Mesendoderm (in vitro differentiated cells): ENCODE measurements at regions not wholly inside any gene's neighbourhood (a gene's known extent, or its start where the extent isn't known, plus 50 kb on each side); places are given as distances from the start of the nearest gene placed in this dataset.
"Not testable (repeated sequence)": the region's sequence is repeated elsewhere in the genome, so short reads cannot be mapped to it uniquely, and the experiment has no call there.

ENCODE experiments used
- DNase-seq: peaks from one replicate; pipeline ENCODE4 v3.0.0; 2013
- H2AK5ac ChIP-seq: 2 replicates; pipeline ENCODE4 v1.6.1; 2013; ENCODE audit warnings: low read length, inconsistent platforms
- H2BK120ac ChIP-seq: 2 replicates; pipeline ENCODE4 v1.6.1; 2013; ENCODE audit warnings: low read depth, mild to moderate bottlenecking, low read length, moderate library complexity, mixed read lengths
- H2BK15ac ChIP-seq: replicated peaks from 2 replicates; pipeline ENCODE4 v1.6.1; 2013; ENCODE audit warnings: low read depth, mild to moderate bottlenecking, moderate library complexity
- H2BK5ac ChIP-seq: 2 replicates; pipeline ENCODE4 v1.6.1; 2013; ENCODE audit warnings: low read length, inconsistent platforms
- H3K18ac ChIP-seq: 2 replicates; pipeline ENCODE4 v1.6.1; 2013; ENCODE audit warnings: mild to moderate bottlenecking, low read length, mixed read lengths
- H3K23ac ChIP-seq: one replicate; pipeline ENCODE4 v1.6.1; 2013; ENCODE audit warnings: low read length
- H3K27ac ChIP-seq: 2 replicates; pipeline ENCODE4 v1.5.1; 2013; ENCODE audit warnings: low read depth, mild to moderate bottlenecking, inconsistent platforms, low read length, moderate library complexity
- H3K27me3 ChIP-seq: 2 replicates; pipeline ENCODE4 v1.6.1; 2013; ENCODE audit warnings: low read length, control low read depth, mild to moderate bottlenecking, inconsistent platforms; ENCODE audit not compliant: insufficient read depth, poor library complexity
- H3K36me3 ChIP-seq: 2 replicates; pipeline ENCODE4 v1.6.1; 2013; ENCODE audit warnings: low read length, inconsistent platforms; ENCODE audit not compliant: control insufficient read depth, insufficient read depth
- H3K4ac ChIP-seq: one replicate; pipeline ENCODE4 v1.6.1; 2013; ENCODE audit warnings: low read depth, mild to moderate bottlenecking, low read length, moderate library complexity
- H3K4me1 ChIP-seq: 2 replicates; pipeline ENCODE4 v1.6.1; 2013; ENCODE audit warnings: low read depth, low read length, inconsistent platforms; ENCODE audit not compliant: control insufficient read depth
- H3K4me2 ChIP-seq: 2 replicates; pipeline ENCODE4 v1.6.1; 2013; ENCODE audit warnings: low read length
- H3K4me3 ChIP-seq: 2 replicates; pipeline ENCODE4 v1.5.1; 2013; ENCODE audit warnings: mild to moderate bottlenecking, low read length
- H3K56ac ChIP-seq: one replicate; pipeline ENCODE4 v1.6.1; 2013; ENCODE audit warnings: low read length
- H3K79me1 ChIP-seq: 2 replicates; pipeline ENCODE4 v1.6.1; 2013; ENCODE audit warnings: low read length, inconsistent platforms
- H3K79me2 ChIP-seq: 2 replicates; pipeline ENCODE4 v1.6.1; 2013; ENCODE audit warnings: mild to moderate bottlenecking, low read length; ENCODE audit not compliant: control insufficient read depth, insufficient read depth
- H3K9ac ChIP-seq: 2 replicates; pipeline ENCODE4 v1.6.1; 2013; ENCODE audit warnings: low read length, inconsistent platforms
- H4K5ac ChIP-seq: one replicate; pipeline ENCODE4 v1.6.1; 2013; ENCODE audit warnings: low read length
- H4K8ac ChIP-seq: one replicate; pipeline ENCODE4 v1.6.1; 2013; ENCODE audit warnings: low read depth, mild to moderate bottlenecking, control low read depth, low read length, moderate library complexity
- WGBS: extraction: QIAGEN DNeasy Blood & Tissue Kit; methylation state at CpG from one replicate; pipeline ENCODE4 v1.1.7; 2013; ENCODE audit warnings: low lambda C conversion rate, missing lambda C conversion rate; ENCODE audit not compliant: insufficient coverage; ENCODE audit errors: extremely low coverage; 5-methylcytosine and 5-hydroxymethylcytosine counted together

DNA sequence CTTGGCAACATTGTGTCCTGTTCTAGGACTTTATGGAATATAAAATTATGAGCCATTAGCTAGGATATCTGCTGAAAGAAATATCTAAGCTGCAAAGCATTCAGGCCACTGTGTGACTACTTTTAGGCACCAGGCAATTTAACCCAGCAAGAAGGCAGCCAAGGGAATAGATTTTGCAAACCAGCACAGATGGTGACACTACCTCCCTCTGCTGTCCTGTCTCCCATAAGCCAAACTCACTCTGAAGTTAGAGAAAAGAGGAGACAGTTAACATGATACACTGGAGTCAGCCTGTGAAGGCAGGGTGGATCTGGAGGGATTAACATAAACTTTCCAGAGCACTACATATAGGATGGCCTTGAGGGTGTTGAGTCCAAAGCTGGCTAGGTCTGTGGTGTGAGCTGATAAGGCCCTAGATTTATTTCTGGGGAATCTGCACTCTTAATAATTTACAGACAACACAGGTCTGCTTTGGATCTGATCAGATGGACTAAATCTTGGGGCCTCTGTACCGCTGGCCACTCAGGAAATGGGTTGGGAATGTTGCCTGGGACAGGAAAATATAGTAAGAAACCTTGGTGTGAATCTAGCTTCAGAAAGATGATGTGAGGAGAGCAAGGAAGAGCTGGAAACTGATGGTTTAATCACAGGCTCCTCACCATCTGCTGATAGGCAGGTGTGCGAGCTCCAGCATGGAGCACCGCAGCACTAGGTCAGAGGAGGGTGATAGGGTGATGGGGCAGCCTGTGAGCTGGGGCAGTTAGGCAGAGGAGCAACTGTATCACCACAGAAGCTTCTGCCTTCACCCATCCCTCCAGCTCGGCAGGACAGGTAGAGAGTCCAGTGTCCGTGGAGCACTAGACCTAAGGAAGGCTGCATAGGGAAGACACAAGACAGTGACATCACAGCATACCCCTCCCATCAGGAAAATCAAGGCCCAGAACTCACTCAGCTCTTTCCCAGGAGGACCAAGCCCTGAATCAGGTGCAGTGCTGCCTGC, 229.9 kb upstream of the PRSS1 start:
- Histone ChIP-seq H3K4me2 (no peak overlapping the region), H3K9ac (no peak overlapping the region), H3K27me3 (no peaks in the 10 kb centered on the region), H2BK5ac (no peak overlapping the region), H3K18ac (no peak overlapping the region), H3K23ac (no peak overlapping the region), H4K5ac (no peak overlapping the region), H3K27ac (no peak overlapping the region), H2AK5ac (no peak overlapping the region), H3K4ac (no peak overlapping the region), H3K4me1 (no peaks in the 10 kb centered on the region), H3K79me2 (no peaks in the 10 kb centered on the region), H4K8ac (no peak overlapping the region), H2BK15ac (no peak overlapping the region), H3K36me3 (no peaks in the 10 kb centered on the region), H3K4me3 (no peak overlapping the region), H2BK120ac (no peak overlapping the region), H3K79me1 (no peaks in the 10 kb centered on the region), H3K56ac (no peak overlapping the region)
- no CpG with 5 or more reads among the region's 5 CpGs for WGBS
- DNase-seq = peak; percentile 40

DNA sequence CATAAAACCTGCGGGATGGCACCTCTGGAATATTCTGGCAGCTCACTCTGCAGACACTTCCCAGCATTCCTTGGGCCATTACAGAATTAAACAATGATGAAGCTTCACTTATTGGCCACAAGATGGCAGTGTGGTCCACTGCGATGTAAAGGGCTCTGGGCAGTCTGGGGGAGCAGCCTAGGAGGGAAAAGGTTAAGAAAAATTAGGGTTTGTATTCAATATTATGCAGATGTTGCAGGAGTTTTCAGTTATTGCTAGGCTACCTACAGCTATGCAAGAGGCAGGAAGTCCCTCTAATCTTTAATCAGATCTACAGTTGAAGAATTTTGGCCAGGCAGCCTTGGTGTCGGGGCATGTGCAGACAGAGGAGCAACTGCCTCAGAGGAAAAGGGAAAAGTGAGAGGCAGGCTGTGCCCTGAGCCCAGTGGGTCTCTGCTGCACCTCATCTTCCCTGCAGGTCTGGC, 233.2 kb upstream of the PRSS1 start:
- no peaks in the 10 kb centered on the region for H3K79me2 ChIP-seq
- H3K36me3 ChIP-seq = no peaks in the 10 kb centered on the region
- peak; percentile 80 for DNase-seq
- no peaks in the 10 kb centered on the region for H3K79me1 ChIP-seq
- no peak overlapping the region for H3K23ac ChIP-seq
- no peak overlapping the region for H2BK15ac ChIP-seq
- peak overlapping the region; percentile 68 for H3K56ac ChIP-seq
- H2AK5ac ChIP-seq = no peak overlapping the region
- H3K9ac ChIP-seq = no peak overlapping the region
- H3K4me1 ChIP-seq = no peaks in the 10 kb centered on the region
- no CpG with 5 or more reads among the region's 3 CpGs for WGBS
- H2BK120ac ChIP-seq = no peak overlapping the region
- no peaks in the 10 kb centered on the region for H3K27me3 ChIP-seq
- H3K4ac ChIP-seq = no peak overlapping the region
- H3K4me2 ChIP-seq = no peak overlapping the region
- H4K5ac ChIP-seq = no peak overlapping the region
- H4K8ac ChIP-seq = no peak overlapping the region
- no peak overlapping the region for H3K4me3 ChIP-seq
- no peak overlapping the region for H3K27ac ChIP-seq
- no peak overlapping the region for H2BK5ac ChIP-seq
- H3K18ac ChIP-seq = no peak overlapping the region

DNA sequence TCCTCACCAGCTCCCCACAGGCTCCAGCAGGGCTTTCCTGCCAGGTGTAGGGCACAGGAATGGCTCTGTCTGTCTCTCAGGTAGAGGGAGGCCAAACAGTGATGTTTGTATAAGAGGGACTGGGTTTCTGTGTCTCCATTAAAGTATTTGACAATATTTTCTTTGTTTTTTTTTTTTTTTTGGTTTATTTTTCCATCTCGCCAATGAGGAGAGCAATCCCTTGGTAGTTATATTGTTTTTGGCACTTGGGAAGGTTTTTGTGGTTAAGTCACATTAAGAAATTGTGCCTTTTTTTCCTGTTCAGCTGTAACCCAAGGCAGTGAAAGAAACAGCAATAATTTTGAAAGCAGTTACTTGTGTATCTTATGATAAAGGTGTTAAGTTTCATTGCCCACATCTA, 234.6 kb upstream of the PRSS1 start:
- H3K18ac ChIP-seq, H3K79me1 ChIP-seq, H2BK5ac ChIP-seq, H4K5ac ChIP-seq, H3K9ac ChIP-seq, DNase-seq, H2BK15ac ChIP-seq, H3K23ac ChIP-seq, H3K27me3 ChIP-seq, H3K4ac ChIP-seq, H2AK5ac ChIP-seq, H3K79me2 ChIP-seq, H3K4me1 ChIP-seq, H3K4me3 ChIP-seq, H4K8ac ChIP-seq, H3K4me2 ChIP-seq, H3K36me3 ChIP-seq, H3K27ac ChIP-seq, H2BK120ac ChIP-seq, H3K56ac ChIP-seq: not testable (repeated sequence)
- no CpG with 5 or more reads among the region's 1 CpG for WGBS

DNA sequence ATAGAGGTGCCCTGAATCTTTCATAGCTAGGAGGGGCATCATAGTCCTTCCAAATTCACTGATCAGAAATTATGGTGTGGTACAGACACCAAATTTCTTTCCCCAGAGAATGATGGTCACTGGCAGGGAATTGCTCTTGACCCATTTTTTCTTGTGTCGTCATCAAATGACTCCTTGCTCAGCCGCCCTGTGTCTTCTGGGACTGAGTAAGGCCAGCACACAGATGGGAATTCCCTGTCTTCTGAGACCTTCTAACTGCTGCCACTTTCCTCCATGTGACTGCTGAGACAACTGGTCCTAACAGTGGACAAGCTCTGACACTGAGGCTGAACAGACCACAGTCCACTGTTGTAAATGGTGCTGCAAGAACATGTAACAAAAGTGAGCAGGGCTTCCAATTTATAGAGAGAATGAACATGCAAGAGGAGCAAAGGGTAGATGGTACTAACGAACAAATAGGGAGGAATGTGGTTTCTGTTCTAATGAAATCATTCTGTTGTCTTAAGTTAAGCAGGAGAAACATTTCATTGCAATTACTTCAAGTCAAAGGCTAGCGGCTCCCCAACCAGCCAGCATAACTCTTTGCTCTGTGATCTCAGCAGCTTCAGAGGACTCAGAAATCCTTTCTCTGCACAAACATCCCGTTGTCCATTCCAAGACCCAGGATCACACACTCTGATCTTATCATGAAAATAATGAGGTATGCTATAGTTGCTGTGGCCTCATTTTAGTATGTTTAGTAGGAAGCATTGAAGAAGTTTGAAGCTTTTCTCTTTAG, 235.9 kb upstream of the PRSS1 start:
- Histone ChIP-seq H2AK5ac (no peak overlapping the region), H2BK5ac (no peak overlapping the region), H3K9ac (no peak overlapping the region), H3K18ac (no peak overlapping the region), H3K27ac (no peak overlapping the region), H3K79me1 (no peaks in the 10 kb centered on the region), H3K4me3 (no peak overlapping the region), H4K8ac (no peak overlapping the region), H3K36me3 (no peaks in the 10 kb centered on the region), H3K23ac (no peak overlapping the region), H3K27me3 (no peaks in the 10 kb centered on the region), H3K4ac (no peak overlapping the region), H3K4me2 (no peak overlapping the region), H3K79me2 (no peaks in the 10 kb centered on the region), H4K5ac (no peak overlapping the region), H2BK15ac (no peak overlapping the region), H3K4me1 (no peaks in the 10 kb centered on the region), H3K56ac (no peak overlapping the region), H2BK120ac (no peak overlapping the region)
- DNase-seq = no peak
- WGBS = no CpG with 5 or more reads among the region's 5 CpGs

DNA sequence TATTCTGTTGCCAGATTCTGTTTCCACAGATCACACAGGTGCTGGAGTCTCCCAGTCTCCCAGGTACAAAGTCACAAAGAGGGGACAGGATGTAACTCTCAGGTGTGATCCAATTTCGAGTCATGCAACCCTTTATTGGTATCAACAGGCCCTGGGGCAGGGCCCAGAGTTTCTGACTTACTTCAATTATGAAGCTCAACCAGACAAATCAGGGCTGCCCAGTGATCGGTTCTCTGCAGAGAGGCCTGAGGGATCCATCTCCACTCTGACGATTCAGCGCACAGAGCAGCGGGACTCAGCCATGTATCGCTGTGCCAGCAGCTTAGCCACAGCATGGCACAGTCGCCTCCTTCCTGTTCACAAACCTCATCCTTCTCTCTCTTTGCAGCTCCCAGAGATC, 237.5 kb upstream of the PRSS1 start:
- Histone ChIP-seq H3K79me2 (no peaks in the 10 kb centered on the region), H3K9ac (no peak overlapping the region), H3K4me3 (no peak overlapping the region), H3K56ac (no peak overlapping the region), H3K27me3 (no peaks in the 10 kb centered on the region), H3K23ac (no peak overlapping the region), H3K4me1 (no peaks in the 10 kb centered on the region), H3K4me2 (no peak overlapping the region), H3K18ac (no peak overlapping the region), H2BK5ac (no peak overlapping the region), H3K27ac (no peak overlapping the region), H3K36me3 (no peaks in the 10 kb centered on the region), H2AK5ac (no peak overlapping the region), H2BK15ac (no peak overlapping the region), H2BK120ac (no peak overlapping the region), H4K8ac (no peak overlapping the region), H3K79me1 (no peaks in the 10 kb centered on the region), H3K4ac (no peak overlapping the region), H4K5ac (no peak overlapping the region)
- WGBS = no CpG with 5 or more reads among the region's 7 CpGs
- no peak for DNase-seq
